ENCODE measurements at regions not wholly inside any gene's neighbourhood (a gene's known extent, or its start where the extent isn't known, plus 50 kb on each side); places are given as distances from the start of the nearest gene placed in this dataset.
A peak's percentile ranks its signal among the peaks of the same experiment; 100 is the strongest.

- TF ChIP-seq CTCF (IDR thresholded peaks at IDR 0.05) (no peak), POLR2A (IDR thresholded peaks at IDR 0.05) (no peak), POLR2AphosphoS5 (IDR thresholded peaks at IDR 0.05) (no peak)
- Histone ChIP-seq H3K4me3 (no peak overlapping the region), H3K36me3 (no peaks in the 10 kb centered on the region), H3K27me3 (no peaks in the 10 kb centered on the region), H3K9me3 (no peaks in the 10 kb centered on the region), H3K4me1 (no peaks in the 10 kb centered on the region), H3K27ac (no peak overlapping the region)
- intact Hi-C loops (cut with DNase I; ENCODE audit: low total_unique reads) = no loop called here
- no peak for DNase-seq (ENCODE audit: low spot score in 2 of 2)
Observed at GRCh38 chr13:29908416-29909080, 58.1 kb upstream of the UBL3 start.

GRCh38 chr13:29907670-29908069 is 57.3 kb upstream of the UBL3 start:
- no peak for TF ChIP-seq POLR2A (IDR thresholded peaks at IDR 0.05)
- TF ChIP-seq CTCF (IDR thresholded peaks at IDR 0.05) = no peak
- no peak for TF ChIP-seq POLR2AphosphoS5 (IDR thresholded peaks at IDR 0.05)
- intact Hi-C loops (cut with DNase I; ENCODE audit: low total_unique reads) = no loop called here

GRCh38 chr13:29906432-29907011 is 56.1 kb upstream of the UBL3 start:
- H3K27ac ChIP-seq = no peak overlapping the region

More at GRCh38 chr13:29907670-29908069, 57.3 kb upstream of the UBL3 start:
- no peak overlapping the region for H3K4me3 ChIP-seq
- H3K4me1 ChIP-seq = no peaks in the 10 kb centered on the region
- no peaks in the 10 kb centered on the region for H3K9me3 ChIP-seq
- DNase-seq (ENCODE audit: low spot score in 2 of 2) = no peak
- H3K27ac ChIP-seq = no peak overlapping the region
- H3K36me3 ChIP-seq = no peaks in the 10 kb centered on the region
- no peaks in the 10 kb centered on the region for H3K27me3 ChIP-seq

GRCh38 chr13:29905845-29906244 is 55.4 kb upstream of the UBL3 start:
- peak in 1 of 3 donors; percentile 24 for TF ChIP-seq POLR2AphosphoS5 (IDR thresholded peaks at IDR 0.05)
- no peak for TF ChIP-seq CTCF (IDR thresholded peaks at IDR 0.05)
- no peak for TF ChIP-seq POLR2A (IDR thresholded peaks at IDR 0.05)
- intact Hi-C loops (cut with DNase I; ENCODE audit: low total_unique reads) = no loop called here
- H3K4me3 ChIP-seq = no peak overlapping the region
- H3K9me3 ChIP-seq = no peaks in the 10 kb centered on the region
- H3K27ac ChIP-seq = peak overlapping the region in 1 of 2 donors; percentile 40
- H3K36me3 ChIP-seq = no peaks in the 10 kb centered on the region
- H3K27me3 ChIP-seq = no peaks in the 10 kb centered on the region
- DNase-seq (ENCODE audit: low spot score in 2 of 2) = peak in 1 of 2 donors; percentile 65
- H3K4me1 ChIP-seq = peaks cover 0 to 6% of the 10 kb centered on the region in 2 donors

More at GRCh38 chr13:29906432-29907011, 56.1 kb upstream of the UBL3 start:
- Histone ChIP-seq H3K4me3 (no peak overlapping the region), H3K27me3 (no peaks in the 10 kb centered on the region), H3K36me3 (no peaks in the 10 kb centered on the region), H3K4me1 (peaks cover 0 to 5% of the 10 kb centered on the region in 2 donors), H3K9me3 (no peaks in the 10 kb centered on the region)
- intact Hi-C loops (cut with DNase I; ENCODE audit: low total_unique reads) = no loop called here
- no peak for DNase-seq (ENCODE audit: low spot score in 2 of 2)
- TF ChIP-seq CTCF (IDR thresholded peaks at IDR 0.05) (no peak), POLR2A (IDR thresholded peaks at IDR 0.05) (no peak), POLR2AphosphoS5 (IDR thresholded peaks at IDR 0.05) (no peak)

- no peaks in the 10 kb centered on the region for H3K9me3 ChIP-seq
- peak overlapping the region in 1 of 2 donors; percentile 17 for H3K27ac ChIP-seq
- TF ChIP-seq CTCF (IDR thresholded peaks at IDR 0.05) (no peak), POLR2A (IDR thresholded peaks at IDR 0.05) (no peak), POLR2AphosphoS5 (IDR thresholded peaks at IDR 0.05) (no peak)
- H3K36me3 ChIP-seq = no peaks in the 10 kb centered on the region
- peaks cover 0 to 6% of the 10 kb centered on the region in 2 donors for H3K4me1 ChIP-seq
- intact Hi-C loops (cut with DNase I; ENCODE audit: low total_unique reads) = no loop called here
- DNase-seq (ENCODE audit: low spot score in 2 of 2) = no peak
- H3K27me3 ChIP-seq = no peaks in the 10 kb centered on the region
- H3K4me3 ChIP-seq = no peak overlapping the region
Observed at GRCh38 chr13:29903996-29904395, 53.6 kb upstream of the UBL3 start.

All from breast epithelium (tissue), 4 donors.